Peyer's patch (tissue), 4 donors: ENCODE measurements at regions not wholly inside any gene's neighbourhood (a gene's known extent, or its start where the extent isn't known, plus 50 kb on each side); places are given as distances from the start of the nearest gene placed in this dataset.

Experiments
- DNase-seq, 3 donors: peaks; one replicate each; pipeline ENCODE4 v3.0.0-alpha.2; 2017 to 2019
- H3K27ac ChIP-seq, 4 donors: fragments of 200-600 bp; sonication (generic); one replicate each; pipeline ENCODE4 v1.5.1; 2016 to 2019
- H3K27me3 ChIP-seq, 2 donors: fragments of 200-600 bp; sonication (generic); one replicate each; pipeline ENCODE4 v1.5.1; 2019
- H3K36me3 ChIP-seq, 3 donors: fragments of 200-600 bp; sonication (generic); one replicate each; pipeline ENCODE4 v1.5.1; 2016 to 2019
- H3K4me1 ChIP-seq, 4 donors: fragments of 200-600 bp; sonication (generic); one replicate each; pipeline ENCODE4 v1.5.1; 2016 to 2019
- H3K4me3 ChIP-seq, 4 donors: fragments of 200-600 bp; sonication (generic); 1 replicate in 3 of 4; 2 replicates in 1 of 4; pipeline ENCODE4 v1.5.1; 2016 to 2019; ENCODE audit warnings: mild to moderate bottlenecking in 1 of 4
- H3K9me3 ChIP-seq, 4 donors: fragments of 200-600 bp; sonication (generic); one replicate each; pipeline ENCODE4 v1.5.1; 2016 to 2019; ENCODE audit warnings: mild to moderate bottlenecking in 1 of 4
- POLR2A ChIP-seq, 2 donors: fragments of 450-650 bp; IDR thresholded peaks; one replicate each; pipeline ENCODE4 v1.5.1; 2017; ENCODE audit warnings: antibody characterized with exemption in 2 of 2, mild to moderate bottlenecking in 2 of 2, moderate library complexity in 2 of 2
- TF ChIP-seq, protein P1 (sequence below), 6 experiments: fragments of 450-650 bp in 4 of 6; fragments of 200-600 bp in 2 of 6; sonication (generic) in 1 of 6; IDR thresholded peaks; one replicate each; pipeline ENCODE4 v1.5.1; 2017 to 2019; ENCODE audit warnings: antibody characterized with exemption in 6 of 6, mild to moderate bottlenecking in 3 of 6, moderate library complexity in 1 of 6

DNA sequence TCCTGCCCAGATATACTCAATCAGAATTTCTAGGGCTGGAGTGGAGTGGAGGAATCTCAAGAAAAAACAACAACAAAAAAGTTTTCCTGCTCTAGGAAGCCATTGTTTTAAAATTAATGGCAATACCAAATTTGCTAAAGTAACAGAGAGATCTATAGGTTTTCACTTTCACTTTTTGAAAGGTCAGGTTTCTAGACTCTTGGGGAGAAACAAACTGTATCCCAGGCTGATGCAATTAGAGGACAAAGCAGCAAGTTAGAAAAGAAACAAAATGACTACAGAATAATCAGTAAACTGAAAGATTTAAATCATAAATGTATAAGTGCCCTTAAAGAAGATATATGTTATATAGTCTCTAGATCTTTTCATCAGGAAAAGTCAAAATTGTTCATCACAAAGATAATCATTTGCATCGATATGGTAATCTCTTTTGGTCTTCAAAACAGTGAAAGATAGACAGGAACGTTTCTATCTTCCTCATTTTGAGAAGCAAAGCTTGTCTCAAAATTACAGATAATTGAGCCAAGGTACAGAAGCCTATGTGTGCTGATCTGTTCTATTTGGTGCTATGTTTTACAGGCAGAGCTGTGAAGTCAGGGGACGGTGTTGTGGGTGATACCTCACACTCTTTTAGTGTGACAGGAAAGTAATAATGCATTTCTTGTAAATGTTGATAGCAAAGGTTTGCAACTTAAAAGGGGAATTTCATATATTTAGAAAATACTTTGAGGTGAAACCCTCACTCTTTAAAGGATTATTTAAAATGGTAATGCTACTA, 1746.6 kb upstream of the C9orf72 start:
- DNase-seq, result no peak
- TF ChIP-seq, protein P1, sequence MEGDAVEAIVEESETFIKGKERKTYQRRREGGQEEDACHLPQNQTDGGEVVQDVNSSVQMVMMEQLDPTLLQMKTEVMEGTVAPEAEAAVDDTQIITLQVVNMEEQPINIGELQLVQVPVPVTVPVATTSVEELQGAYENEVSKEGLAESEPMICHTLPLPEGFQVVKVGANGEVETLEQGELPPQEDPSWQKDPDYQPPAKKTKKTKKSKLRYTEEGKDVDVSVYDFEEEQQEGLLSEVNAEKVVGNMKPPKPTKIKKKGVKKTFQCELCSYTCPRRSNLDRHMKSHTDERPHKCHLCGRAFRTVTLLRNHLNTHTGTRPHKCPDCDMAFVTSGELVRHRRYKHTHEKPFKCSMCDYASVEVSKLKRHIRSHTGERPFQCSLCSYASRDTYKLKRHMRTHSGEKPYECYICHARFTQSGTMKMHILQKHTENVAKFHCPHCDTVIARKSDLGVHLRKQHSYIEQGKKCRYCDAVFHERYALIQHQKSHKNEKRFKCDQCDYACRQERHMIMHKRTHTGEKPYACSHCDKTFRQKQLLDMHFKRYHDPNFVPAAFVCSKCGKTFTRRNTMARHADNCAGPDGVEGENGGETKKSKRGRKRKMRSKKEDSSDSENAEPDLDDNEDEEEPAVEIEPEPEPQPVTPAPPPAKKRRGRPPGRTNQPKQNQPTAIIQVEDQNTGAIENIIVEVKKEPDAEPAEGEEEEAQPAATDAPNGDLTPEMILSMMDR (IDR thresholded peaks at IDR 0.05), result no peak
- TF ChIP-seq POLR2A (IDR thresholded peaks at IDR 0.05), result no peak
- H3K9me3 ChIP-seq, result no peaks in the 10 kb centered on the region
- no peak overlapping the region for H3K27ac ChIP-seq
- H3K27me3 ChIP-seq, result no peaks in the 10 kb centered on the region
- no peak overlapping the region for H3K4me3 ChIP-seq
- no peaks in the 10 kb centered on the region for H3K36me3 ChIP-seq
- no peaks in the 10 kb centered on the region for H3K4me1 ChIP-seq

GRCh38 chr9:29322240-29322639, 1749.0 kb upstream of the C9orf72 start:
- Histone ChIP-seq H3K36me3 (no peaks in the 10 kb centered on the region), H3K27me3 (no peaks in the 10 kb centered on the region), H3K9me3 (no peaks in the 10 kb centered on the region), H3K4me1 (no peaks in the 10 kb centered on the region), H3K27ac (no peak overlapping the region), H3K4me3 (no peak overlapping the region)
- TF ChIP-seq, protein P1 (IDR thresholded peaks at IDR 0.05), result no peak
- no peak for TF ChIP-seq POLR2A (IDR thresholded peaks at IDR 0.05)
- no peak for DNase-seq

DNA sequence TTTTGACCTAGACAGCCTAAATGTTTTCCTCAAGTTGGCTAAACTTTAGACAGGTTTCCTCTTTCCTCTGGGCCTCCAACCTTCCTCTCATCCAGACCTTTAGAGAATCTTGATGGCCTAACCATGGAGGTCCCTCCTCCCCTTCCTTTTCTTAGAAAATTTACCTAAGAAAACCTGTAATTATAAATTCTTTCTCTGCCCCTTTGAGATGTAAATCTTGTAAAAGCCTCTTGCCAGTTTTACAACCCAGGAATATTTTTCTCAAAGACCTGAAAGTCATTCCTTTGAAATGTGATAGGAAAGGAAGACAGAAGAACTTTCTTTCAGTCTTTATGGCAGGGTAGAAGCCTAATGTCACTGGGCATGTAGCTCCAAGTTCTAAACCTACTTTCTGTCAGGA, 1752.6 kb upstream of the C9orf72 start:
- no peaks in the 10 kb centered on the region for H3K4me1 ChIP-seq
- no peak overlapping the region for H3K27ac ChIP-seq
- TF ChIP-seq POLR2A (IDR thresholded peaks at IDR 0.05), result no peak
- TF ChIP-seq, protein P1 (IDR thresholded peaks at IDR 0.05), result no peak
- H3K4me3 ChIP-seq, result no peak overlapping the region
- no peak for DNase-seq
- no peaks in the 10 kb centered on the region for H3K9me3 ChIP-seq
- no peaks in the 10 kb centered on the region for H3K36me3 ChIP-seq
- no peaks in the 10 kb centered on the region for H3K27me3 ChIP-seq

- no peak for DNase-seq
- Histone ChIP-seq H3K9me3 (no peaks in the 10 kb centered on the region), H3K4me3 (no peak overlapping the region), H3K27me3 (no peaks in the 10 kb centered on the region), H3K36me3 (no peaks in the 10 kb centered on the region), H3K27ac (no peak overlapping the region), H3K4me1 (no peaks in the 10 kb centered on the region)
- TF ChIP-seq POLR2A (IDR thresholded peaks at IDR 0.05), result no peak
- TF ChIP-seq, protein P1 (IDR thresholded peaks at IDR 0.05), result no peak
Observed at GRCh38 chr9:29332789-29333188, 1759.5 kb upstream of the C9orf72 start.

GRCh38 chr9:29336281-29336680, 1763.0 kb upstream of the C9orf72 start:
- Histone ChIP-seq H3K27ac (no peak overlapping the region), H3K4me3 (no peak overlapping the region), H3K4me1 (no peaks in the 10 kb centered on the region), H3K9me3 (no peaks in the 10 kb centered on the region), H3K27me3 (no peaks in the 10 kb centered on the region), H3K36me3 (no peaks in the 10 kb centered on the region)
- TF ChIP-seq, protein P1 (IDR thresholded peaks at IDR 0.05), result no peak
- TF ChIP-seq POLR2A (IDR thresholded peaks at IDR 0.05), result no peak
- no peak for DNase-seq
